ENCODE measurements at regions not wholly inside any gene's neighbourhood (a gene's known extent, or its start where the extent isn't known, plus 50 kb on each side); places are given as distances from the start of the nearest gene placed in this dataset.
"Not testable (repeated sequence)": the region's sequence is repeated elsewhere in the genome, so short reads cannot be mapped to it uniquely, and the experiment has no call there.

DNA sequence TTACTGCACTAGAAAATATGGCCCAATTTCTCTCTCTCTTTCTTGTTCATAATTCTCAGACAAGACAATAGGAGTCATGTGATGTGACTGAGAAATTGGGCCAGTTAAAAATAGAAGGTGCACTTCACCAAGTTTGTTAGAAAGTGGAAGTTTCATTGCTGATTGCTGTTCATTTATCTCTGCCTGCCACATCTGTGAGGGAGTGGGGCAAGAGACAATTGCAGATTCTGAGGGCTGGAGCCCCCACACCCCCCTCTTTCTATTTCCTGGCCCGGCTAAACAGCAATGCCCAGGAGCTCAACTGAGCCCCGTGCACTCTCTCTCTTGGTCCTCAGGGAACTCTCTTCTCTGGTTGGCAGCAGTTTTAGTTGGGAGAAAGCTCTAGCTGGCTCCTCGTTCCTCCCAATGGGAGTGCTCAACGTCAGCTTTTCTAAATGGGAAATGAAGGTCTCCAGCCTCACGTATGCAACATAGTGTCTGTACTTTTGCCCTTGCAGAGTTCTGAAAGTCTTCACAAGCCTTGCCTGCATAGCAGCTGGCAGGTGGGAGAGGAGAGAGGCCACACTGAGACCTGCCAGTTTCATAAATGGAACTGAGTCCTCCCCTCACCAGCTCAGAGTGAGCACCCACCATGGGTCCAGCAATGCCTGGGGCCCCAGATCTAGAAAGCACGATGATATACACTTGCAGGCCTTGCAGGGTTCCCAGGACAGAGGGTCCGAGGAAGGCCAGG, 115.7 kb downstream of the MYCN start:
- DNase-seq (ENCODE audit: low read depth), result no peak

DNA sequence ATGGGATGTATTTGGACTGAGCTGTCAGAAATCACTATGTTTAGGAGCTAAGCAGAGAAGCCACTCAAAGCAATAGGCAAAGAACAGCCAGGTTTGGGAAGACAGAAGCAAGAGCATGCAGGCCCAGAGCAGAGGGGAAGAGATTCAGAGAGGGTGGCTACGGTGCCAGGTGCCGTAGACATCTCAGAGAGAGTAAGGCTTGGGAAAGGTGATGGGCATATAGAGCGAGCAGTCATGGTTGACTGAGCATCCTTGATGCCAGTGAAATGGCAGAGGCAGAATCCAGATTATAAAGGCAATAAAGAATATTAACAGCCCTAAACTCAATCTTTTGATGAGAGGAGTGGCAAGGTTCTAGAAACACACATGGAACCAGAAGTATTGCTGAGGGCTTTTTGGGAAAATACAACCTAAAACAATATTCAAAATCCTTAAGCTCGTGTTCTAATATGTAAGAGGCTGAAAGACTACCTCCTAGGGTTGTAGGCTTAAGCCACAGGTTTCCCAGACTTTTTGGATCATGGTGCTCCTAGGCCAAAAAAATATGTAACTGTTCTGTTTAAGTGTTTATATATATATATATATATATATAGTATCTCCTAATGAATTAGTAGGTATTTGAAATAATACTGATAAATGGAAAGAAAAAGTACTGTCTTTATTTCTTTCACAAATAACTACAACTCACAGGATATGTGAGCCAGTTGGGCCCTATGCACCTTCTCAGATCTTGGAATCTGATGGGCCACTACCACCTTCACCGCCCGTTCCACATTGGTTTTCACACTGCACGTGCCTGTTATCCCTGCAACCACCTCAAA, 113.3 kb downstream of the MYCN start:
- DNase-seq (ENCODE audit: low read depth), result no peak

DNA sequence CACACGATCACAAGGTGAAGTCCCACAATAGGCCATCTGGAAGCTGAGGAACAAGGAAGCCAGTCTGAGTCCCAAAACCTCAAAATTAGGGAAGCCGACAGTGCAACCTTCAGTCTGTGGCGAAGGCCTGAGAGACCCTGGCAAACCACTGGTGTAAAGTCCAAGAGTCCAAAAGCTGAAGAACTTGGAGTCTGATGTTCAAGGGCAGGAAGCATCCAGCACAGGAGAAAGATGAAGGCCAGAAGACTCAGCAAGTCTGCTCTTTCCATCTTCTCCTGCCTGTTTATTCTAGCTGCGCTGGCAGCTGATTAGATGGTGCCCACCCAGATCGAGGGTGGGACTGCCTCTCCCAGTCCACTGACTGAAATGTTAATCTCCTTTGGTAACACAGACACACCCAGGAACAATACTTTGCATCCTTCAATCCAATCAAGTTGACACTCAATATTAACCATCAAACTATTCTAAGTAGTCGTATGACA, 112.3 kb downstream of the MYCN start:
- DNase-seq (ENCODE audit: low read depth), result not testable (repeated sequence)

DNA sequence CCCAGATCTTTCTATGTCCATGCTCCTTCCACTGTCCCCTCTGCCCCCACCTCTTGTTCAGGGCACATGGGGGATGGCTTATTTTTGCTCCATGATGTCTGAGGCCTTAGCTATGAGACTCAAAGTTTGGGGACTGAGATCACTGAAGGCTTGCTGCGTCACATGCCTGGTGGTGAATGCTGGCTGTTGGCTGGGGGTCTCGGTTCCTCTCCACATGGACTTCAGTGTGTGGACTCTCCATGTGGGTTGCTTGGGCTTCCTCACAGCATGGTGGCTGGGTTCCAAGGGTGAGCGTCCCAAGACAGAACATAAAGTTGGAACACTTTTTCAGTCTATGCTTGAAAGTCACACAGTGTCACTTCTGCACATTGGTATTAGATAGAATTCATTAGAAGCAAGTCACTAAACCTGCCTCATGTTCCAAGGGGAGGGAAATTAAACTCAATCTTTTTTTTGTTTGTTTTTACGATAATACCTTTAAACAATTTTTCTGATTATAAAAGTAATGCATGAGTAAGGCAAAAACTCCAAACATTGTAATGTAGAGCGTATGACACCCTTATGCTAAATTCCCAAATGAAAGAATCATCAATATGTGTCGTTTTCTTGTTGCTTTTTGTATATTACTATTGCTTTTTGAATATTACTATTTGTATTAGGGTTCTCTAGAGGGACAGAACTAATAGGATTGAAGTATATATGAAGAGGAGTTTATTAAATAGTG, 111.7 kb downstream of the MYCN start:
- no peak for DNase-seq (ENCODE audit: low read depth)

DNA sequence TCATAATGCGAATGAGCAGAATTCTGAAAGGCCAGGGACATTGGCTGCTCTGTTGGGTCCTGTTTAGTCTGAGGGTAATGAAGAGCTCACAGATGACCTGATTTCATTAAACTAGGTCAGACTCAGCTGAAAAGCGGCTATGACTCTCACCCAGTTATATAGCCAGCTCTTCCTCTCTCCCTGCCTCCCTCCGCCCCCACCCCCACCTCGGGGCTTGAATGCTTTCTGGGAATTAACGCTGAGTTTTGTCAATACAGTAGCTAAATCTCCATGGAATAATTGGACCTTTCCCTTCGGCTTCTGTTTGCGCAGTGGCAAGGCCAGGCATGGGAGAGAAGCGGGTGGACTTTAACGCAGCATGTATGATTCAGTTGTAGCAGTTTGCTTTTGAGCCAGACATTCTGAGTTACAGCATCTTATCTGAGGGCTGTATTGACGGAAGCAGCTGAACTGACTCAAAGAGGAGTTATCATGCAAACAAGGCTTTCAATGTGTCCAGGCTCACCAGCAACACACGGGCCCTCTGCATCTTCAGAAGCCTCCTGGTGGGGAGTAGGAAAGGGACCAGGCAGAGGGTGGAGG, 110.6 kb downstream of the MYCN start:
- peak; percentile 11 for DNase-seq (ENCODE audit: low read depth)

DNA sequence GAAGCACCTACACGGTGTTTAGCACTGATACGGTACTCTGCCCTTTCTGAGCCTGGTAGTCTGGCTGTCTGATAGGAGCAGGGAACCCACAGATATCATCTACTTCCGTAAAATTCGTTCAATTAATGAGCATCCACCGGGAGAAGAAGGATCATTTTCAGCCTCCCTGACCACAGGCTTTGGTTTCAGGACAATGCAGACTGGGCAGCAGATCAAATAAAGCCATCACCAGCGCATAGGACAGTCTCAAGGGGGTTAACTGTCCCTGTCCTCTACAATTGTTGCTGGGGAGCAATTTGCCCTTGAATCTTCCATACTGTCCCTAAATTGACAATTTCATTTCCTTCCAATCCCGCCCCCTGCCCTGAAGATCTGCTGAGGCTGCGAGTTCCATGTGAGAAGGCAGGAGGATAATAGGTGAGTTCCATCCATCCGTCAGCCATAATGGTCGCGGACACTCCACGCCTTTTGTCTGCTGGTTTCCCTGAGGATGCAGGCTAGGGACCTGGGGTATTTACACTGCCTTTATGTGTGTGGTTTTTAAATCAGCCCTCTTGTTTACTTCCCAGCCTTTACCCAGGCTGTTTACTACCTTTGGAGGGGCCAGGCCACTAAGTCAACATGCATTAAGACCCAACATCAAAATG, 110.0 kb downstream of the MYCN start:
- no peak for DNase-seq (ENCODE audit: low read depth)

DNA sequence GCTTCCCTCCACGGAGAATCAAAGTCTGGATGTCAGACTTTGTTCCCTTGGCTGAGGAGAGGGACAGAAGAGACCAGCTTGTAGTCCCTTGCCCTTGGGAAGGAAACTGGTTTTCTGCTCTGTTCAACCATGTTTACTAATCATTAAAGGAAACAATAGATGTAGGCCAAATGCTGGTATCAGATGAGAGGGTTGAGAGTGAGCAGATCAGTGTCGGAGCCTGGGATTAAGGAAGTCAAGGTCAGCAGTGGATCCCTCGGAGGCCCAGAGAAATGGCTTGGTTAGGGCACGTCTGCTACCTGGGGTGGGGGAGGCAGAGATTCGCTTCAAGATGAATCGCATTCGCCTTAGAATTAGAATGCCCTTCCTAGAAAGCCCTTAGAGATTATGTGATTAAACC, 109.1 kb downstream of the MYCN start:
- DNase-seq (ENCODE audit: low read depth), result no peak

DNA sequence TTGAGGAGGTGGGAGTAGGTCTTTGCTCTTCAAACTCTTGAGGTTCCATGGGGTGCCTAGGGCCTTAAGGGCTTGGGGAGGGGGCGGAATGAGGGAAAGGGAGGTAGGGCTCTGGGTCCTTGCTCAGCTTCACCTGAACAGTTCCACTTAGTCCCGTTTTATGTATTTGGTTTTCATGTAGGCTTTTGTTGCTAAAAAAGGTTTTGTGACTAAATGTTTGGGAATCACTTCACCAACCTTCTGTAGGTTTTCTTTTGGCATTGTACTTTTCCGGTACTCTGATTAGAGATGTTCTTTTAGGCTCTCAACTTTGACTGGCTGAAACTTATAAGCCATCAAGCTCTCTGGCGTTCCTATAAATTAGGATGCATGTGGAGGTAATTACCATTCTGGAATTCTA, 108.1 kb downstream of the MYCN start:
- no peak for DNase-seq (ENCODE audit: low read depth)

DNA sequence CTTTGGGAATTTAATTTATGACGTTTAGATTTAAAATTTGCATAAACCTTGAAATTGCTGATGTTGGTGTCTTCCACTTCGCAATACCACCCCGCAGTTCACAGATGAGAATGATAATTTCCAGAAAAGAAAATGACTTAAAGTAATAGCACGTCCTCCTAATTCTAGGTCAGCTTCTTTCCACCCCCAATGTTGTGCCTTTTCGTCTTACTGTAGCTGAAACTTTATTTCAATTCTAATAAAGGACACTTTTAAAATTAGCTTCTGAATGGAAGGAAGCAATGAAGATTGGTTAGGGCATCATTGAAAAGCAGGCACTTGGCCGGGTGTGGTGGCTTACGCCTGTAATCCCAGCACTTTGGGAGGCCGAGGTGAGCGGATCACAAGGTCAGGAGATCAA, 107.4 kb downstream of the MYCN start:
- no peak for DNase-seq (ENCODE audit: low read depth)

DNA sequence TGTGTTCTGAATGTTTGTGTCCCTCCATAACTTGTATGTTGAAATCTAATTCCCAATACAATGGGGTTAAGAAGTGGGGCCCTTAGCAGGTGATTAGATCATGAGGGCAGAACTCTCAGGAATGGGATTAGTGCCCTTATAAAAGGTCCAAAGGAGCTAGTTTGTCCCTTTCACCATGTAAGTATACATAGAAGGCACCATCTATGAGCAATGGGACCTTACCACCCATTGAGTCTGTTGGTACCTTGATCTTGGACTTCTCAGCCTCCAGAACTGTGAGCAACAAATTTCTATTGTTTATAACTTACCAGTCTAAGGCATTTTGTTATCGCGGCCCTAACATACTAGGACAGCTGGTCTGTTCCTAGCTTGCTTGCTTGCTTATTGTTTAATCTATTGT, 106.3 kb downstream of the MYCN start:
- no peak for DNase-seq (ENCODE audit: low read depth)

DNA sequence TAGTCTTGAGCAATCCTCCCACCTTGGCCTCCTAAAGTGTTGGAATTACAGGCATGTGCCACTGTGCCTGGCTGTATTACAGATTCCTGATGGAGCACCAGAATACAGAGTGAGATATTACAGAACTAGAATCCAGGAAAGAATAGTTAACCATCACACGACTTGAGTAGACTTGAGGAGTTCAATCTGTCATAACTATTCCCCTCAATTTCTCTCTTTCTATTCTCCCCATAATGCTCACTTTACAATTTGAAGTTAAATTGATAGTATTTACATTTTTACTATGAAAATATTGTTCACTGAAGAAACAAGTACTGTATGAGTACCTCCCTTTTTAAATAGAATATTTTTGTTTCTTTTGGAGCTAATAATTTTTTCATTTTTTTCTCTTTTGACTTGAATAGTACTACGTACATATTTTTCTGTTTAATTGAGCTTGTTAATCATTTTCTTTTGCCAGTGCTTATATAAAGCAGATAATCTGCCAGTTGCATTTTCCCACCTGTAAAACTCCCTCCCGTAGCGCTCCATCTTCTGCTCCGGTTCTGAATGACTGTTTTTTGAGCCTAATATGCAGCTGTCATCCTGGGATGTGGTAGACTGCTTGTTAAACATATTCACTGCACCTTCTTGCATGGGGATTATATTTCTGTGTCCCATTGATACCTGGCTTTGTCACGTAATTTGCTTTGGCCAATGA, 105.5 kb downstream of the MYCN start:
- DNase-seq (ENCODE audit: low read depth), result no peak

DNA sequence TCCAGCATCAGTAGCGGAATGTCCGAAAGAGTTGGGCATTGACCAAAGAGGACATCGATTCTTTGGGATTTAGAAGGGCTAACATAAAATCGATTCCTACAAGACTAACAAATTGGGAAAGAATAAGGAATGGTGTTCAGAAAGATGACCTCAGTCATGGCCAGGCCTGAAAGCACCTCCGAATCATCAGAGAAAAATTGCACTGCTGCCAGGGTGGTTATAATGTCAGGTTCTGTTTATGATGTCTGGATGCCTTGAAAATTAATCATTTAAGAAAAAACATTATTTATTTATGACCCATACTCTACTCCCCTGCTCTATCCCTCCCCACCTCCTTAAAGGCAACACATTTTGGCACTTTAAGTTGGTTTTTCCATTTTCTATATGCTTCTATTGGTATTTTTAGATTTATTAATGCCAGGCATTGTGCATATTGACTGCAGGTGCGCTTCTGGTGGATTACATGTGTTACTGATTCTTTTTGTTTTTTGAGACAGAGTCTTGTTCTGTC, 104.7 kb downstream of the MYCN start:
- no peak for DNase-seq (ENCODE audit: low read depth)

DNA sequence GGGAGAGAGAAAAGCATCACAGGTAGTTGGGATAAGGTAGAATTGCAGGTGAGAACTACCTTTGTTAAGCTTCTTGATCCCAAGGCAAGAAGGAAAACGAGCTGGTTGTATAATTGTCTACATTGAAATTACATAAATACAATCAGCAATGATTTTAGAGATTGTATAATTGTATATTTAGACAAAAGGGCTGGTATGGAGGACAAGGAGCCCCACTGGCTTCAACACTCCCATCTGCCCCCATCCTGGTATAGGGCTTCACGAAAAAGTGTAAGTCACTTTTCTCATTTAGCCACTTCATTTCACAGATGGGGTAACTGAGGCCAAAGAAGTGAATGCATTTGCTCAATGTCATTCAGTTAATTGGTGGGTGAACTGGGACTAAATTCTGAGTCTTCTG, 103.3 kb downstream of the MYCN start:
- no peak for DNase-seq (ENCODE audit: low read depth)

DNA sequence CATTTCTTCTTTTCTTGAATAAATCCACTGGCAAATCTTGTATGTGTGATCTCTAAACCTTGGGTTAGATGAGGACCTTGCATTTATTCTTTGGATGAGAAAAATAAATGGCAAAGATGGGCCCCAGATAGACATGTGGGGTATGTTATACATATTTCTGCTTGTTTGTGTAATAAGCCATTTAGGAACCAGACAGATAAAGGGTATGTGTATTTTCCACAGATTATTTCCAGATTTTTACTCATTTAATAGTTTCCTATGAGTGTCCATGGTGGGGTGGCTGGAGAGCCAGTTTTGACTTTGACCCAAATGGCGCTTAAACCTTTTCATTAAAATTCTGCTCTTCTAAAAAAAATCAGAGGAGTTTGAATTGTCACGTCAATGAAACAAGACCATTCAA, 102.8 kb downstream of the MYCN start:
- DNase-seq (ENCODE audit: low read depth), result no peak

DNA sequence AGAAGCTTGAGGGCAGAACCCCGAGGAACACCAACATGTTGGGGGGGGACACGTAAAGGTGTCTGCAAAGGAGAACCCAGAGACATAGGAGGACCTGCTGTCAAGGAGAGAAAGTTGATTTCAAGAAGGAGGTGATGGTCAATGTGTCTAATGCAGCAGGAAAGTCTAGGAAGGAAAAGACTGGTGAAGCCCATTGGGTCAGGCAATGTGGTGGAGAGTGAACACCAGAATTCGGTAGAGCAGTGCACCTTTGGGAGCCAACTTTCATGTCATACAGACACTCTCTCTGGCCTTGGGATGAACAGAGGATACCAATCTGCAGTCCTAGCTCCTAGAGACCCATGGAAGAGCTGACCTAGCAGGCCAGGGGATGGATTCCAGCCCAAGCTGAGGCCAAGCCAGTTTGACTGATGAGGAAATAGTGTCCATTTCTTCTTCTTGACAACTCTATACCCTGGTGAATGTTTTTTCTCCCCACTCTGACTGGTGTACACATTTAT, 101.9 kb downstream of the MYCN start:
- no peak for DNase-seq (ENCODE audit: low read depth)

DNA sequence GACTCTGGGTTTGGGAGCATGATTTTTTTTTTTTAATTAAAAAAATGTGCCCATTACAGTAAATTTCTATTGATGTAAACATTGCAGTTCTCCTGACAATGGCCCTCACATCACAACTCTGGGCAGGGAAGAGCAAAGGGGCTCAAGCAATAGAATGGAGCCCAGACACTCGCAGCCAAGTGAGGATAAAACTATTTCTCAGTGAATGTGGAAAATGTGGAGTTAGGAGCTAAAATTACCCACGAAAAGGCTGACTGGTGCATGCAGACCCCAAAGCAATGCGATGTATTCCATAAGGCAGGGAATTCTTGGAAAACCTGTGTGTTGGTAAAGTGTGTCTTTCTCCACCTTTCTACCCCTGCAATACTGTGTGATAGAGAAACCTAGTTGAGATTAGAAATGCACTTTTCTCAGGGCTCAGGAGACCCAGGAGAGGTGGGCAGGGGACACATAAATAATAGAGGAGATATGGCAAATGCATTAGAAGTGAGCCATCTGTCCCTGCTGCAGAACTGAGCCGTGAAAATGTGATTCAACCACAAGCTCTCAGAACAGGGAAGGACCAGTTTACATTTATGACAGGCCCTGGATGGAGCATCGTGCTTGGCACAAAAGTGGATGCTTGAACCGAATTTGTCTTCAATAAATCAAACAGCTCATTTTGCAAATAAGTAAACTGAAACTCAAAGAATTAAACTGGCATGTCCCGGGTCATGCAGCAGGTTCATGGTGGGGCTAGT, 100.1 kb downstream of the MYCN start:
- no peak for DNase-seq (ENCODE audit: low read depth)

DNA sequence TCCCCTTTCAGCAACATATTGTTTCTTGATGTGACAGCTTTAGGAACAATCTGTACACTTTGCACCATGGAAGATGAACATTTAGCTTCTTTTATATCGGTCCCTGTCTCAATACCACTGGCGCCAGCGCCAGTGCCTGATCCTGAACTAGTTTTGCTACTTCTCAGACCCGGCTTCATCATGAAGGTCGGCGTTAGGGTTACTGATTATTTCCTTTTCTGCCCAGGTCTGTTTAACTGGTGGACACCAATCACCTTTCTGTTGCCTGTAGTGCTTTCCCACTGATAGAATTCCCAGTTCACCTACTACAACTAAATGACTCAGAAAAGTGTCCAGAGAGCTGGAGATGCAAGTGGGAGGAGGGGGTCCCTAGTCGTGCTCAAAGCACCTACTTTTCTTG, 99.5 kb downstream of the MYCN start:
- no peak for DNase-seq (ENCODE audit: low read depth)

DNA sequence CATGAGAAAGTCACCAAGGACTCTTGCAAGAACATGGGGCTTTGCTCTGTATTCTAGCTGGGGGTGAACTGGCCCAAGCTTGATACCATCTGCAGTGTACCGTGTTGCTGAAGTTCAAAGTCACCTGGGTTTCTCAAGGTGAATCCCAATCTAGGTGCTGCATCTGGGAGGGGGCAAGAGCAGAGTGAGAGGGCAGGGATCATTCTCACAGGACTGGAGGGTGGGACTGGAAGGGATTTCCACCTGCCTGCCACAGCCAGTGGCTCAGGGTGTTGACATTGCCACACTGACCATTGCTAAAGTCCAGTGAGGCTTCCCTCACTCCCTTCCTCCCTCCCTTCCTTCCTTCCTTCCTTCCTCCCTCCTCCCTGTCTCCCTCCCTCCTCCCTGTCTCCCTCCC, 98.7 kb downstream of the MYCN start:
- DNase-seq (ENCODE audit: low read depth), result no peak

DNA sequence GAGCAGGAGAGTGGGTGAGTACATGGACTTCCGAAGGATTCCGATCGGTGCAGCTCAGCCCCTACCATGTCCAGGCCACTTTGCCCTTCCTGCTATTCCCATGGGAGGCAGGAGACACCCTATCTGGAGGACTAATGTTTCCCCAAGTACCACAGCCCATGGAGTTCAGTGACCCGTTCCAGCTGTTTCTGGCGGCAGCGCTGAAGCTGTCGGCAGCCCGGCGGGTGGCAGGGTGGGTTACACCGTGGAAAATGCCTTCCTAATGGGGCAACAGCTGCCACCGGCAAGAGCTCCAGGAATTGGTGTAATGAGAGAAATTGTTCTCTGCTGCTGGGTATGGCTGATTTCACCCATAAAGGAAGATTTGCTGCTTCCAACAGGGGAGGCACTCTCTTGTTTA, 98.3 kb downstream of the MYCN start:
- no peak for DNase-seq (ENCODE audit: low read depth)

Measured in Daoy (cell line).